DMS79 (cell line): ENCODE measurements at regions not wholly inside any gene's neighbourhood (a gene's known extent, or its start where the extent isn't known, plus 50 kb on each side); places are given as distances from the start of the nearest gene placed in this dataset.

ENCODE experiments used
- DNase-seq: peaks from one replicate; lab custom pipeline; 2025; lab: John Stamatoyannopoulos, UW

GRCh38 chr12:111011999-111012600 is 91.7 kb upstream of the MYL2 start:
- DNase-seq = no peak

- DNase-seq = no peak
These were observed 90.7 kb upstream of the MYL2 start for GRCh38 chr12:111010916-111011657.

- no peak for DNase-seq
These were observed 89.7 kb upstream of the MYL2 start for GRCh38 chr12:111010061-111010460.

- no peak for DNase-seq
These were observed 86.2 kb upstream of the MYL2 start for GRCh38 chr12:111006621-111007020.

- DNase-seq = no peak
These were observed 78.6 kb upstream of the MYL2 start for GRCh38 chr12:110998971-110999370.

GRCh38 chr12:110998165-110998564 is 77.8 kb upstream of the MYL2 start:
- no peak for DNase-seq

GRCh38 chr12:110996415-110996814 is 76.0 kb upstream of the MYL2 start:
- DNase-seq = no peak

GRCh38 chr12:110995615-110996014 is 75.2 kb upstream of the MYL2 start:
- DNase-seq = no peak

GRCh38 chr12:110995016-110995415 is 74.6 kb upstream of the MYL2 start:
- DNase-seq = no peak

- DNase-seq = no peak
These were observed 73.1 kb upstream of the MYL2 start for GRCh38 chr12:110993434-110993833.

GRCh38 chr12:110992909-110993308 is 72.5 kb upstream of the MYL2 start:
- DNase-seq = no peak

GRCh38 chr12:110983811-110984210 is 63.4 kb upstream of the MYL2 start:
- no peak for DNase-seq

- no peak for DNase-seq
These were observed 52.5 kb upstream of the MYL2 start for GRCh38 chr12:110972866-110973265.

GRCh38 chr12:110971936-110972335 is 51.6 kb upstream of the MYL2 start:
- no peak for DNase-seq

GRCh38 chr12:110971189-110971920 is 51.0 kb upstream of the MYL2 start:
- no peak for DNase-seq
